ENCODE measurements at regions not wholly inside any gene's neighbourhood (a gene's known extent, or its start where the extent isn't known, plus 50 kb on each side); places are given as distances from the start of the nearest gene placed in this dataset.

DNA sequence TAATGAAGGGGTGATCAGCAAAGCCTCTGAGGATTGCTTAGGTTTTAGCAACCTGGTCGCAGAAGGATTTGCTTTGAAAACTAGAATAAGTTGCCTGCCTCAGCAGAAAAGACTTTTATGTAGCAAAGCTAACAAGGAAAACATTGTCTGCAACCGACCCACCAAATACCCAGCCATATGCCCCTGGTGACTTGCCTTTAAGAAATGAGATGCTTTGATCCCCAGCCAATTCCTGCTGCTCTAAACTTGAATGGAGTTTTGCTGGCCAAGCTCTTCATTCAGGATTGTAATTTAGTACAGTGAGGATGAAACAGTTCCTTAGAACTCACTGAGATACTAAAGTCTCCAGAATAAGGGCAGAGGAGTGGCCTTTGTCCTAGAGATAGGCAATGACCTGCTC, 139.8 kb upstream of the PROK2 start:
- Histone ChIP-seq H3K4me1 (ENCODE audit: insufficient read depth) (no peaks in the 10 kb centered on the region), H3K36me3 (replicated peaks; ENCODE audit: insufficient read depth, low read depth) (no peaks in the 10 kb centered on the region), H3K9me3 (ENCODE audit: low read depth) (no peaks in the 10 kb centered on the region), H3K27ac (no peak overlapping the region), H3K4me3 (no peak overlapping the region), H3K9me2 (replicated peaks; ENCODE audit: insufficient read depth) (no peaks in the 10 kb centered on the region), H3K27me3 (no peaks in the 10 kb centered on the region), H4K20me1 (ENCODE audit: insufficient read depth, poor library complexity, severe bottlenecking) (no peaks in the 10 kb centered on the region), H3K79me2 (no peaks in the 10 kb centered on the region), H2AFZ (no peak overlapping the region), H3K4me2 (no peak overlapping the region)
- WGBS (ENCODE audit: low lambda C conversion rate, missing lambda C conversion rate): 80% methylated on average over 2 of the region's 2 CpGs
- no peak for DNase-seq (ENCODE audit: low spot score)
- TF ChIP-seq EZH2 (IDR thresholded peaks at IDR 0.05; ENCODE audit: borderline replicate concordance): no peak
- TF ChIP-seq, protein P1, sequence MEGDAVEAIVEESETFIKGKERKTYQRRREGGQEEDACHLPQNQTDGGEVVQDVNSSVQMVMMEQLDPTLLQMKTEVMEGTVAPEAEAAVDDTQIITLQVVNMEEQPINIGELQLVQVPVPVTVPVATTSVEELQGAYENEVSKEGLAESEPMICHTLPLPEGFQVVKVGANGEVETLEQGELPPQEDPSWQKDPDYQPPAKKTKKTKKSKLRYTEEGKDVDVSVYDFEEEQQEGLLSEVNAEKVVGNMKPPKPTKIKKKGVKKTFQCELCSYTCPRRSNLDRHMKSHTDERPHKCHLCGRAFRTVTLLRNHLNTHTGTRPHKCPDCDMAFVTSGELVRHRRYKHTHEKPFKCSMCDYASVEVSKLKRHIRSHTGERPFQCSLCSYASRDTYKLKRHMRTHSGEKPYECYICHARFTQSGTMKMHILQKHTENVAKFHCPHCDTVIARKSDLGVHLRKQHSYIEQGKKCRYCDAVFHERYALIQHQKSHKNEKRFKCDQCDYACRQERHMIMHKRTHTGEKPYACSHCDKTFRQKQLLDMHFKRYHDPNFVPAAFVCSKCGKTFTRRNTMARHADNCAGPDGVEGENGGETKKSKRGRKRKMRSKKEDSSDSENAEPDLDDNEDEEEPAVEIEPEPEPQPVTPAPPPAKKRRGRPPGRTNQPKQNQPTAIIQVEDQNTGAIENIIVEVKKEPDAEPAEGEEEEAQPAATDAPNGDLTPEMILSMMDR (IDR thresholded peaks at IDR 0.05; ENCODE audit: poor library complexity): no peak
- no peak for TF ChIP-seq EZH2phosphoT487 (IDR thresholded peaks at IDR 0.05; ENCODE audit: low read depth, severe bottlenecking, unreplicated experiment)

DNA sequence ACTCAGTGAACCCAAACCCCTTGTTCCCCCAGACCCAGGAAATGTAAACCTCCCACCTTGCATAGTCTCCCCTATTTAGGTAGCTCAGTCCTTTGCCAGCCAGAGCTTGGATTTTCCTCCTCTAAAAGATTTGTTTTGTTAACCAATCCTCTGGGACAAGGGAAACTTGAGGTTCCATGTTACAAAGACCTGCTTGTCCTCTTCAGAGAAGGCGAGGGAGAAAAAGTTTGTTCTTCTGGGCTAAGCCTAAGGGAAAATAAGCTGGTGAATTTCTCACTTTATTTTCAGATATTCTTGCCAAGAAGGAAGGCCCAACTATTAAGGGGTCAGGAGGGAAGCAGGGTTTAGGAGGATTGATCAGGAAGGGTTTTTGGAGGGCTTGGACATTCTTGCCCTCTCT, 136.1 kb upstream of the PROK2 start:
- Histone ChIP-seq H3K4me1 (ENCODE audit: insufficient read depth) (no peaks in the 10 kb centered on the region), H2AFZ (no peak overlapping the region), H3K27me3 (no peaks in the 10 kb centered on the region), H4K20me1 (ENCODE audit: insufficient read depth, poor library complexity, severe bottlenecking) (no peaks in the 10 kb centered on the region), H3K4me2 (no peak overlapping the region), H3K4me3 (no peak overlapping the region), H3K79me2 (no peaks in the 10 kb centered on the region), H3K9me3 (ENCODE audit: low read depth) (no peaks in the 10 kb centered on the region), H3K36me3 (replicated peaks; ENCODE audit: insufficient read depth, low read depth) (no peaks in the 10 kb centered on the region), H3K9me2 (replicated peaks; ENCODE audit: insufficient read depth) (no peaks in the 10 kb centered on the region), H3K27ac (no peak overlapping the region)
- WGBS (ENCODE audit: low lambda C conversion rate, missing lambda C conversion rate): 90% methylated on average over 1 of the region's 1 CpG
- DNase-seq (ENCODE audit: low spot score): no peak
- TF ChIP-seq, protein P1 (IDR thresholded peaks at IDR 0.05; ENCODE audit: poor library complexity): no peak
- TF ChIP-seq EZH2 (IDR thresholded peaks at IDR 0.05; ENCODE audit: borderline replicate concordance) (no peak), EZH2phosphoT487 (IDR thresholded peaks at IDR 0.05; ENCODE audit: low read depth, severe bottlenecking, unreplicated experiment) (no peak)

DNA sequence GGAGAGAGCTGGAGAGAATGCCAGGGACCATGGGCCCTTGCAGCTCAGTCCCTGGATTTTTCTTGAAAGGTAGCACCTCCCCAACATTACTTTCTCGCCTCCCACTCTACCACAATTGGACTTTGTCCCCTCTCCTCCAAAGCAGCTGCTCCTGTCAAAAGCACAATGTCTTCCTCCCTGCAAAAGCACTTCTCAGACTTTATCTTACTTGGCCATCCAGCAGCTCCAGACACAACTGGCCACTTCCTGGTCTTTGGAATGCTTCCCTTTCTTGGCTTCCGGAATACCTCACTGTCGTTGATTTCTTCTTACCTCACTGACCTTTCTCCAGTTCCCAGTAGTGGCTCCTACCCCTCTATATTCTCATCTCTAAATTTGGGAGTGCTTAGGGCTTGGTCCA, 134.6 kb upstream of the PROK2 start:
- no peaks in the 10 kb centered on the region for H3K79me2 ChIP-seq
- no peak overlapping the region for H2AFZ ChIP-seq
- H3K36me3 ChIP-seq (replicated peaks; ENCODE audit: insufficient read depth, low read depth): no peaks in the 10 kb centered on the region
- 55% methylated on average over 3 of the region's 3 CpGs for WGBS (ENCODE audit: low lambda C conversion rate, missing lambda C conversion rate)
- H3K27me3 ChIP-seq: no peaks in the 10 kb centered on the region
- H3K9me3 ChIP-seq (ENCODE audit: low read depth): no peaks in the 10 kb centered on the region
- H3K27ac ChIP-seq: no peak overlapping the region
- TF ChIP-seq EZH2phosphoT487 (IDR thresholded peaks at IDR 0.05; ENCODE audit: low read depth, severe bottlenecking, unreplicated experiment) (no peak), EZH2 (IDR thresholded peaks at IDR 0.05; ENCODE audit: borderline replicate concordance) (no peak)
- TF ChIP-seq, protein P1 (IDR thresholded peaks at IDR 0.05; ENCODE audit: poor library complexity): no peak
- H4K20me1 ChIP-seq (ENCODE audit: insufficient read depth, poor library complexity, severe bottlenecking): no peaks in the 10 kb centered on the region
- H3K4me1 ChIP-seq (ENCODE audit: insufficient read depth): no peaks in the 10 kb centered on the region
- no peak overlapping the region for H3K4me3 ChIP-seq
- H3K4me2 ChIP-seq: no peak overlapping the region
- no peaks in the 10 kb centered on the region for H3K9me2 ChIP-seq (replicated peaks; ENCODE audit: insufficient read depth)
- no peak for DNase-seq (ENCODE audit: low spot score)

DNA sequence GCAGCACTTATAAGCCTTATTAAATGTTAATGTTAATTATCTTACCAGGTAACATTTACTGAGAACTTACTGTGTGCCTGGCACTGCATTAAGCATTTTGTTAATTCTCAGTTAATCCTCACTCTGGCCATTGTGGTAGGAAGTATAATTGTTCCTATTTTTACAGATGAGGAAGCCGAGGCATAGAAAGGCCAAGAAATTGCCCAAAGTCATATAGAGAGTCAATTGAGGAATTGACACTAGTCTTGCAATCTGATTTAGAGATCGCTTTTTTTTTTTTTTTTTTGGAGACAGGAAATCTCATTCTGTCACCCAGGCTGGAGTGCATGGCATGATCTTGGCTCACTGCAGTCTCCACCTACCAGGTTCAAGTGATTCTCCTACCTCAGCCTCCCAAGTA, 132.6 kb upstream of the PROK2 start:
- Histone ChIP-seq H3K4me2 (no peak overlapping the region), H2AFZ (no peak overlapping the region), H3K9me2 (replicated peaks; ENCODE audit: insufficient read depth) (no peaks in the 10 kb centered on the region), H3K27me3 (no peaks in the 10 kb centered on the region), H3K9me3 (ENCODE audit: low read depth) (no peaks in the 10 kb centered on the region), H3K79me2 (no peaks in the 10 kb centered on the region), H3K4me3 (no peak overlapping the region), H3K36me3 (replicated peaks; ENCODE audit: insufficient read depth, low read depth) (no peaks in the 10 kb centered on the region), H3K4me1 (ENCODE audit: insufficient read depth) (no peaks in the 10 kb centered on the region), H3K27ac (no peak overlapping the region), H4K20me1 (ENCODE audit: insufficient read depth, poor library complexity, severe bottlenecking) (no peaks in the 10 kb centered on the region)
- WGBS (ENCODE audit: low lambda C conversion rate, missing lambda C conversion rate): 93% methylated on average over 2 of the region's 2 CpGs
- no peak for DNase-seq (ENCODE audit: low spot score)
- TF ChIP-seq EZH2 (IDR thresholded peaks at IDR 0.05; ENCODE audit: borderline replicate concordance): no peak
- TF ChIP-seq, protein P1 (IDR thresholded peaks at IDR 0.05; ENCODE audit: poor library complexity): no peak
- TF ChIP-seq EZH2phosphoT487 (IDR thresholded peaks at IDR 0.05; ENCODE audit: low read depth, severe bottlenecking, unreplicated experiment): no peak

Measured in hepatocyte (in vitro differentiated cells).